GM12878 (cell line): ENCODE measurements at regions not wholly inside any gene's neighbourhood (a gene's known extent, or its start where the extent isn't known, plus 50 kb on each side); places are given as distances from the start of the nearest gene placed in this dataset.

ENCODE experiments used
- ATAC-seq: fragments of 200-7000 bp; cut with Tn5 transposase; 3 replicates; pipeline ENCODE4 v1.9.1; 2020; ENCODE audit warnings: mild to moderate bottlenecking, moderate library complexity
- BruUV-seq: library from RNA; stranded (reverse); fragments of 400-500 nt; replicated peaks from 2 replicates; lab custom pipeline; 2021; lab: Mats Ljungman, UMichigan
- CTCF ChIA-PET: fragments of 300-600 bp; sonication (Branson Sonifier 250); formaldehyde crosslinking; extraction: SDS; loops from one replicate; lab custom pipeline; 2021; ENCODE audit warnings: inconsistent platforms; lab: Yijun Ruan, JAX
- POLR2A ChIA-PET: fragments of 350-600 bp; formaldehyde crosslinking; extraction: SDS; loops from one replicate; lab custom pipeline; 2021; ENCODE audit warnings: inconsistent platforms; lab: Charles Lee
- RAD21 ChIA-PET: fragments of 300-600 bp; sonication (Branson Sonifier 250); formaldehyde crosslinking; loops from one replicate; lab custom pipeline; 2023; ENCODE audit warnings: antibody characterized with exemption; ENCODE audit not compliant: unreplicated experiment; lab: Charles Lee
- SMC1A ChIA-PET: fragments of 300-600 bp; sonication (Branson Sonifier 250); formaldehyde crosslinking; loops from one replicate; lab custom pipeline; 2023; ENCODE audit not compliant: unreplicated experiment, uncharacterized antibody; lab: Charles Lee
- DNase-seq: peaks from one replicate; pipeline ENCODE4 v3.0.0-alpha.2; 2011; ENCODE audit warnings: low read depth, low spot score
- FAIRE-seq: peaks from 3 replicates; lab custom pipeline; 2011; peaks lifted over from hg19 to GRCh38; lab: Jason Lieb, UNC
- H2AFZ ChIP-seq: 2 replicates; pipeline ENCODE4 v1.6.0; 2011; ENCODE audit warnings: low read depth, low read length, control low read depth; ENCODE audit not compliant: control insufficient read depth
- H3K27ac ChIP-seq: 2 replicates; pipeline ENCODE4 v1.5.1; 2011; ENCODE audit warnings: control low read depth; ENCODE audit not compliant: control insufficient read depth, insufficient read depth
- H3K27me3 ChIP-seq, 2 experiments: replicated peaks in 1 of 2; 2 replicates each; pipeline versions ENCODE4 v1.6.0 to v1.6.1; 2011; ENCODE audit warnings: low read length in 1 of 2; ENCODE audit not compliant: control insufficient read depth in 2 of 2, insufficient read depth in 2 of 2
- H3K36me3 ChIP-seq, 2 experiments: 2 replicates each; pipeline ENCODE4 v1.5.1; 2011; ENCODE audit warnings: low read length in 1 of 2; ENCODE audit not compliant: control insufficient read depth in 2 of 2, insufficient read depth in 2 of 2
- H3K4me1 ChIP-seq: 2 replicates; pipeline ENCODE4 v1.6.1; 2011; ENCODE audit warnings: mild to moderate bottlenecking, low read length, moderate library complexity, mixed read lengths; ENCODE audit not compliant: control insufficient read depth, insufficient read depth
- H3K4me2 ChIP-seq: 2 replicates; pipeline ENCODE4 v1.6.0; 2011; ENCODE audit warnings: control low read depth; ENCODE audit not compliant: control insufficient read depth, insufficient read depth
- H3K4me3 ChIP-seq: fragments of 200-600 bp; sonication (generic); 2 replicates; pipeline ENCODE4 v1.5.1; 2016
- H3K79me2 ChIP-seq: 2 replicates; pipeline ENCODE4 v1.6.0; 2011; ENCODE audit warnings: low read length; ENCODE audit not compliant: control insufficient read depth, insufficient read depth
- H3K9ac ChIP-seq: 2 replicates; pipeline ENCODE4 v1.8.0; 2011; ENCODE audit warnings: low read length, control low read depth, mixed read lengths; ENCODE audit not compliant: control insufficient read depth, insufficient read depth
- H3K9me3 ChIP-seq: replicated peaks from 3 replicates; pipeline ENCODE4 v1.5.1; 2011; ENCODE audit warnings: mild to moderate bottlenecking, low read length; ENCODE audit not compliant: control insufficient read depth, insufficient read depth
- H4K20me1 ChIP-seq: 2 replicates; pipeline ENCODE4 v1.6.0; 2011; ENCODE audit not compliant: control insufficient read depth, insufficient read depth
- CHD1 ChIP-seq: IDR thresholded peaks from 2 replicates; pipeline ENCODE4 v1.6.1; 2012; ENCODE audit warnings: low read depth, low read length, improper control_type of control experiment
- PBX3 ChIP-seq: IDR thresholded peaks from 2 replicates; pipeline ENCODE4 v1.6.1; 2011; ENCODE audit warnings: mild to moderate bottlenecking, low read depth, low read length, moderate library complexity; ENCODE audit not compliant: insufficient replicate concordance
- POLR2AphosphoS5 ChIP-seq: IDR thresholded peaks from 2 replicates; pipeline ENCODE4 v1.6.1; 2011; ENCODE audit warnings: mild to moderate bottlenecking, low read length, inconsistent platforms
- RAD21 ChIP-seq: IDR thresholded peaks from 2 replicates; pipeline ENCODE4 v1.6.1; 2011; ENCODE audit warnings: mild to moderate bottlenecking, low read depth, low read length, moderate library complexity; ENCODE audit not compliant: insufficient read depth
- SIX5 ChIP-seq: IDR thresholded peaks from 2 replicates; pipeline ENCODE4 v1.6.1; 2011; ENCODE audit warnings: mild to moderate bottlenecking, low read depth, low read length, moderate library complexity; ENCODE audit not compliant: severe bottlenecking
- ZBED1 ChIP-seq: IDR thresholded peaks from 2 replicates; pipeline ENCODE4 v1.6.1; 2016; ENCODE audit warnings: borderline replicate concordance
- ZBTB40 ChIP-seq: fragments of 450-650 bp; IDR thresholded peaks from 2 replicates; pipeline ENCODE4 v1.6.1; 2016; ENCODE audit warnings: mild to moderate bottlenecking, moderate library complexity, borderline replicate concordance
- WGBS: methylation state at CpG from one replicate; pipeline ENCODE4 v1.1.6; 2016; ENCODE audit warnings: low lambda C conversion rate; ENCODE audit not compliant: insufficient replicate concordance, insufficient coverage; ENCODE audit errors: missing lambda C conversion rate; 5-methylcytosine and 5-hydroxymethylcytosine counted together
- in situ Hi-C: fragments of 300-500 bp; cut with MboI; formaldehyde crosslinking; loops from 9 replicates; pipeline ENCODE4 v1.14.3; 2018; ENCODE audit warnings: mixed read lengths
- intact Hi-C: fragments of 100-400 bp; cut with micrococcal nuclease; formaldehyde crosslinking; loops from one replicate; pipeline ENCODE4 v1.14.2; 2022; ENCODE audit not compliant: unreplicated experiment

GRCh38 chr13:88649855-88650254 lies 978.7 kb downstream of the SLITRK5 start:
- TF ChIP-seq RAD21 = no peak
- no peak for TF ChIP-seq POLR2AphosphoS5
- TF ChIP-seq CHD1 = no peak
- no peak for TF ChIP-seq PBX3
- no peak for TF ChIP-seq ZBTB40
- TF ChIP-seq ZBED1 = no peak
- TF ChIP-seq SIX5 = no peak
- in situ Hi-C loops = no loop called here
- Histone ChIP-seq H3K27ac (no peak overlapping the region), H3K9ac (no peak overlapping the region), H3K36me3 (no peaks in the 10 kb centered on the region), H3K4me2 (no peak overlapping the region), H3K9me3 (no peaks in the 10 kb centered on the region; the same call in 2 of the 3 replicates), H3K4me1 (no peaks in the 10 kb centered on the region), H4K20me1 (no peaks in the 10 kb centered on the region), H2AFZ (no peak overlapping the region), H3K27me3 (no peaks in the 10 kb centered on the region), H3K4me3 (no peak overlapping the region), H3K79me2 (no peaks in the 10 kb centered on the region)
- ChIA-PET CTCF (interaction anchor here (1.1 kb wide), 1 partner anchor 174 kb away, joined by 3 read pairs; no protein-coding TSS in a partner anchor), POLR2A (no interaction called here), RAD21 (no interaction called here), SMC1A (interaction anchor here (0.7 kb wide), 1 partner anchor 591 kb away, joined by 3 read pairs; no protein-coding TSS in a partner anchor)
- FAIRE-seq (no peak), DNase-seq (no peak), ATAC-seq (no peak)
- no TSS peak for BruUV-seq
- 14% methylated on average over 4 of the region's 4 CpGs for WGBS
- intact Hi-C loops = no loop called here
